ENCODE measurements at regions not wholly inside any gene's neighbourhood (a gene's known extent, or its start where the extent isn't known, plus 50 kb on each side); places are given as distances from the start of the nearest gene placed in this dataset.

- TF ChIP-seq IKZF2 (IDR thresholded peaks at IDR 0.05) (no peak), NKRF (conservative IDR thresholded peaks at IDR 0.05) (no peak), MYB (IDR thresholded peaks at IDR 0.05; ENCODE audit: borderline replicate concordance, low read depth, low read length) (no peak)
These were observed 334.8 kb downstream of the DYSF start (continued) for GRCh38 chr2:71788186-71788525.

- Histone ChIP-seq H3K4me2 (ENCODE audit: control insufficient read depth, insufficient read depth) (no peak overlapping the region), H3K27ac (ENCODE audit: control insufficient read depth, insufficient read depth) (no peak overlapping the region), H3K9ac (ENCODE audit: control insufficient read depth, insufficient read depth, low read length) (no peak overlapping the region), H3K79me2 (ENCODE audit: control insufficient read depth, insufficient read depth, low read length) (no peaks in the 10 kb centered on the region), H3K4me1 (ENCODE audit: control insufficient read depth, insufficient read depth, low read length) (no peaks in the 10 kb centered on the region), H3K4me3 (no peak overlapping the region), H3K27me3 (replicated peaks in 1 of 2; ENCODE audit: control insufficient read depth in 2 of 2, insufficient read depth in 2 of 2, low read length in 1 of 2) (no peaks in the 10 kb centered on the region; a peak in 1 of 4 replicates), H3K36me3 (ENCODE audit: control insufficient read depth in 2 of 2, insufficient read depth in 2 of 2, low read length in 1 of 2) (no peaks in the 10 kb centered on the region), H2AFZ (ENCODE audit: control insufficient read depth, low read depth, low read length) (no peak overlapping the region), H3K9me3 (replicated peaks; ENCODE audit: control insufficient read depth, insufficient read depth, low read length) (no peaks in the 10 kb centered on the region), H4K20me1 (ENCODE audit: control insufficient read depth, insufficient read depth) (no peaks in the 10 kb centered on the region)
- intact Hi-C loops (cut with micrococcal nuclease; ENCODE audit: unreplicated experiment) (no loop called here), in situ Hi-C loops (cut with MboI) (no loop called here)
- no peak for FAIRE-seq
- TF ChIP-seq IKZF1 (conservative IDR thresholded peaks at IDR 0.05) (no peak), HSF1 (IDR thresholded peaks at IDR 0.05; ENCODE audit: low read depth, low read length) (no peak), SP1 (IDR thresholded peaks at IDR 0.05; ENCODE audit: low read depth, low read length) (no peak), ZNF274 (IDR thresholded peaks at IDR 0.05; ENCODE audit: insufficient read depth, insufficient read length) (no peak), HDGF (IDR thresholded peaks at IDR 0.05) (no peak), KDM1A (IDR thresholded peaks at IDR 0.05; ENCODE audit: borderline replicate concordance) (no peak)
- ChIA-PET POLR2A (no interaction called here), RAD21 (ENCODE audit: unreplicated experiment) (no interaction called here), SMC1A (ENCODE audit: uncharacterized antibody, unreplicated experiment) (interaction anchor here (1.7 kb wide), 1 partner anchor 9 kb away, joined by 5 read pairs; no protein-coding TSS in a partner anchor), CTCF (no interaction called here)
- no peak for DNase-seq (ENCODE audit: low read depth, low spot score)
- WGBS (ENCODE audit: insufficient coverage, insufficient replicate concordance, low lambda C conversion rate, missing lambda C conversion rate): 3% methylated on average over 3 of the region's 3 CpGs
- no peak for ATAC-seq
- BruUV-seq (replicated peaks): no TSS peak
These were observed 334.3 kb downstream of the DYSF start for GRCh38 chr2:71787476-71788185.

Measured in GM12878 (cell line).